GM19463 (cell line): ENCODE measurements at regions not wholly inside any gene's neighbourhood (a gene's known extent, or its start where the extent isn't known, plus 50 kb on each side); places are given as distances from the start of the nearest gene placed in this dataset.

Experiments
- ATAC-seq: cut with Tn5 transposase; IDR thresholded peaks from one replicate; pipeline ENCODE4 v1.9.1; 2021; ENCODE audit warnings: mild to moderate bottlenecking, moderate library complexity; ENCODE audit not compliant: unreplicated experiment

DNA sequence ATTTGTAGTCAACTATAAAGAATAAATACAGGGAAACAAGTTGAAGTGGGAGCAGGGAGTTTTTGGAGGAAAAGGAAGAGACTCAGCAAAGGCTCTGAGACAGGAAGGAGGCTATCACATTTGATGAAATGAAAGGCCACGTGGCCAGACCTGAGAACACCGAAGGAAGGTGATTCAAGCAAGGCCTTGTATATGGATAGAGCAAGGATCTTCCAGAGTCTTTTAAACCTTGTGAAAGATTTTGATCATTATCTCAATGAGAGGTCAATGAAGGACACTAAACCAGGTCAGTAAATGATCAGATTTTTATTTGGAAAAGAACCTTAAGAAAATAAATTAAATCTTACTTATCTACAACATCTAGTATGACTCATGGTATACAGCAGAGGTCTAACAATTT, 523.5 kb downstream of the SLC16A7 start:
- ATAC-seq = no peak

DNA sequence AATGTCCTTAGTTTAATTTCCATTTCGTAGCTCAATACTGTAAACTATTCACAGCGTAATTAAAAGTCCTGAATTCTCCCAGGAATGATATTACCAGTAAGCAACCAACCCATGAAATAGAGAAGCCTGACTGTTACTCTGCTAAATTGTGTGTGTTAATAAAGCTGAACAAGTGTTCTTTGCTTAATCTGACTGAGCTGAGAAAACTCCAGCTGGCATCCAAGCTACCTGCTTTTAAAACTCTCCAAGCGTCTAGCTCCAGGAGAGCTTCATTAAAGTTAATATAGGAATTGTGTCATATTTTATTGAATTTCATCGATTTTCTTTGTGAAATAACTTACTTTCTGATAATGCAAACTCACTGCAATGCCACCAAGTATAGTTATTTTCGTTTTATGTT, 524.4 kb downstream of the SLC16A7 start:
- no peak for ATAC-seq

DNA sequence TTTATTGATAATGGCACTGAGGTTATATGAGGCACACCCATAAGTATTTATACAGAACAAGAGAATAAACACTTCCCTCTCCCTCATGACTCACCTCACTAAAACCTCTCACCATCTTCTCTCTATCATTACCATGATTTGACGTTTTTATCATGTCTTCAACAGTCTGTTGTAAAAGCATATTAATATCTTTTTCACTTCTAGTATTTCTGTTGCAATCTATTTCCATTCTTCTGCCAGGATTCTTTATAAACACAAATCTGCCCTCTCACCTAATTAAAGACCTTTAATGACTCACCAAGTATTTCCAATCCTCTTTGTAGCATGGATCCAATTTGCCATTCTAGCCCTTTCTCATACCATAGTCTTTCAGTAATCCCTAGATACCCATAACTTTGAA, 527.7 kb downstream of the SLC16A7 start:
- no peak for ATAC-seq

DNA sequence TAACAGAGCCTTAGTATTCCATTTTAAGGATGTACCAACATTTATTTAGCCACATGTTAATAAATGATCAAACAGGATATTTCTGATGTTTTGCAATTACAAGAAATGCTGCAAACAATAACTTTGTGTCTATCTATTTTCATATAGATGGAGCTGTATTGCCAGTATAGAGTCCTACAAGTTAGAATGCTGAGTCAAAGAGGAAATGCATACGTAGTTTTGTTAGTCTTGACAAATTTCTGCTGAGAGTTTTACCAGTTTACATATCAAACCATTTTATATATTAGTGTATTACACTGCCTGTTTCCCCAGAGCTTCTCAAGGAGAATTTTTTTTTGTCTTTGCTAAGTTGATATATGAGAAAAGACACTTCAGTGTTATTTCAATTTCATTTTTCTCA, 541.7 kb downstream of the SLC16A7 start:
- ATAC-seq = no peak

DNA sequence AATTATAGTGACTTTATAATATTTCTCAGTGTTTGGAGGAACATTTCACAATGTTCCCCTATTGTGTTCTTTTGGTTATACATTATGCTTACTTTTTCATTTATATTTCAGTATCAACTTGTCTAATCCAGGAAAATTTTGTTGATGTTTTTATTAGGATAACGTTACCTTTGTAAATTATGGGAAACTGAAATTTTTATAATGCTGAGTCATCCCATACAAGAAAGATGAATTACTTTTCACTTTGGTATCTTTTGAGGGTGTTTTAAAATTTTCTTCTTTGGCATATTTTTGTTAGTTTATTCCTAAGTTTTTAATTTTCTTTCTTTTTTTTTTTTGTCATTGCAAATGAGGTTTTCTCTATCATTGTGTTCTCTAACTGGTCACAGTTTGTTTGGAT, 542.7 kb downstream of the SLC16A7 start:
- ATAC-seq = no peak

DNA sequence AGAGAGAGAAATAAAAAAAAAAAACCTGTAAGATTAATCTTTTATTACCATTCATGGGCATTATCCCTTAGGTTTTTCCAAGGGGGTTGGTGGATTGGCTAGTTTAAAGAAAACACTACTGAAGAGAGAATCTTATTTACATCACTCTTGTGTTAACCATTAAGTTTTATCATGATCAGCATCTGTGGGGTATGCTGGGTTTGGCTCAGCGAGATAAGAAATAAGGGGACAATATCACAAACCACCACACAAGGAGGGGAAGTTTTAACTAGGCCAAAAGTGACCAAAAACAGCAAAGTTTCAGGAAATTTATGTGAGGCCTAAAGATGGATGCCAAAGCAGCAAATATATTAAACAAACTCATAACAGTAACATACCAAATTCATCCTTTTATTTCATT, 548.6 kb downstream of the SLC16A7 start:
- ATAC-seq = no peak

DNA sequence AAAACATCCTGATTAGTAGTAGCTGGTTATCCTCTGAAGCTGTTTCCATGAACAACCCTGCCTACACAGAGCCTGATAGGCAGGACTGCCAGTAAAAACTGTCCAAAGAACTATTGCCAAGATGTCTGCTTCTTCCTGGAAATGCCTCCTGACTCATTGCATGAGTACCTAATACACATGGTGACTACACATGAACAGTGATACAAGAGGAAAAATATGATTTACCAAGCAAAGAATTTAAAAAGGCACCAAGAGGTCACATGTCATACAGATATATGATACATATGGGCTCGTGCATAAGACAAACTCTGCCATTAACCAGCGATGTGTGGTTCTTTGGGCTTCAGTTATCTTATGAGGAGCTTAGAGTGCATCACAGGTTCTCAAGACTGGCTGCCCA, 552.3 kb downstream of the SLC16A7 start:
- ATAC-seq = no peak

DNA sequence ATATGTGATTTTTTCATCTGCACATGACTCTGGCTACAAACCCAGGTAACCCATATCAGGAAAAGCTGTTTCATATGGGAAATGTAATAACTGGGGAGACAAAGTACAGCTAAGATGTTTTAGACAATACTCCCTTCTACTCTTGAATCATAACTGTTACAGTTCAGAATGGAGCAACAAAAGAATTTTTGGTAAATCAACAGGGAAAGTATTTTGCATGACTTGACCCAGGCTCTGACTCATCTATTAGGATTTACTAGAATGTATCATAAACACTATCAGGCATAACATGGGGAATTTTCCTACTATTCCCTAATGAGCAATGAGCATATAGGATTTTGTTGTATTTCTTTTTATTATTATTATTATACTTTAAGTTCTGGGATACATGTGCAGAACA, 553.0 kb downstream of the SLC16A7 start:
- ATAC-seq = no peak

DNA sequence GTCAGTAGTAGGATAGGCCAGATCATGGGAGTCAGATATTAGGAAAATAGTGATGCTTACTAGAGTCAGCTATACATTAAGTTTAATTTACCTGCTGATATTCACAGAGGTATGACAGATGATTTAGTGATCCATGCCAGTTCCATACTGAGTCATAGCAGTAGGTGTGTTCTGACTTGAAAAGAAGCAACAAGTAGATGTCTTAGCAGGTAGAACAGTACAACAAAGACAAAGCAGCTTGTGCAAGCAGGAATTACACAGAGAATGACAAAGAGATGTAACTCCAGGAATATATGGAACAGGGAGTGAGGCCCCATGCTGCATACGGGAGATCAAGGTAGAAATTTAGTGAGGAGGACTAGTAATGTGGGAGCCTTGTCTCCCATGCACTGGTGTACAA, 556.9 kb downstream of the SLC16A7 start:
- no peak for ATAC-seq

DNA sequence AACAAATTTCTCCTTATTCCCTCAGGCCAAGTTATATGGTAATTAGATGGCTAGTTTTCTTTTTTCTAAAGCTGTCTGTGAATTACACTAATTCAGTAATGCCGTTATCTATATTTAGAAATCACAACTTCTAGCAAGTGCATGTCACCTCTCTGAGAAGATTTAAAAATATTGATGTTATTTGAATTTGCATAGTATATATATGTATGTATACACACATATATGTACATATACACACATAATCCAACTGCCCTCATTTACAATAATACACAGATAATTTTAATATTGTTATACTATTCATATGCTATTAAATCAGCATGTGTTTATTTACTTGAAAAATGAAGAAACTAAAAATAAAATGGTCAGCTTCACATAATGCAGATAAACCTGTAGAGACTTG, 563.9 kb downstream of the SLC16A7 start:
- no peak for ATAC-seq

DNA sequence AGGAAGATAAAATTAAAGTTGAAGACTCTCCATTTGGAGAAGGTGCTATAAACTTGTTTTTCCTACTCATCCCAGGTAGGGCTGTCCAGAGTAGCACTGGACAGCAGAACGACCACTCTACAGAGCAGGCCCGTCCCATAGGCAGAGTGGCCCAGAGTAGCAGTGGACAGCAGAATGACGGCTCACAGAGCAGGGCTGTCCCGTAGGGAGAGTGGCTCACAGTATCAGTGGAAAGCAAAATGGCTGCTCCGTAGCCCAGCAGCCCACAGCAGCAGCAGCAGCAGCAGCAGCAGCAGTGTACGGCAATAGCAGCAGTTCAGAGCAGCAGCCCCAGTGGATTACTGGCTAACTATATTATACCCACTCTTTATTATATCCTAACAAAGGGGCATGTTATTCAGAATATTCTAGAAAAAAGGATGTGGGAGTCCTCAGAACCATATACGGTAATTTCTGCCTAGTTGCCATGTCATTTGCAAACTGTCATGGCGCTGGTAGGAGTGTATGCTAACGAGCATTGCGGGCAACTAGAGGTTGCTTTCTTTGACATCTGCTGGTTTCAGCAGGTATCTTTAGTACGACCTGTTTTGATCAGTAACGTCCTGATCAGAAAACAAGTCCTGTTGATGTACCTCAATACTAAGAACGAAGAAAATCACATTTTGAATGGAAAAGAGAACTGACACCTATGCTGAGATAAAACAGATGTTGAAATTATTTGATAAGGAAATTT, 567.3 kb downstream of the SLC16A7 start:
- no peak for ATAC-seq

DNA sequence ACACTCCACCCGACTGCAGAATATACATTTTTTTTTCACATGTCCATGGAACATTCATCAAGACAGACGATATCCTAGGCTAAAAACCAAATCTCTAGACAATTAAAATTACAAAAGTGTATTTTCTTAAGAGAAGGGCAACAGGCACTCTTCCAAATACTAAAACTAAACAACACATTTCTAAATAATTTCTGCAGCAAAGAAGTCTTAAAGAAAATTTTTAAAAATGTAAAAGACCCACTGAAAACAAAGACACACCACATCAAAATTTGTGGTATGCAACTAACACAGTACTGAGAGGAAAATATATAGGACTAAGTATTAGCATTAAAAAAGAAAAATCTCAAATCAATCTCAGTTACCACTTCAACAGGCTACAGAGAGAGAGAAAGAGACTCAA, 570.0 kb downstream of the SLC16A7 start:
- ATAC-seq = no peak

DNA sequence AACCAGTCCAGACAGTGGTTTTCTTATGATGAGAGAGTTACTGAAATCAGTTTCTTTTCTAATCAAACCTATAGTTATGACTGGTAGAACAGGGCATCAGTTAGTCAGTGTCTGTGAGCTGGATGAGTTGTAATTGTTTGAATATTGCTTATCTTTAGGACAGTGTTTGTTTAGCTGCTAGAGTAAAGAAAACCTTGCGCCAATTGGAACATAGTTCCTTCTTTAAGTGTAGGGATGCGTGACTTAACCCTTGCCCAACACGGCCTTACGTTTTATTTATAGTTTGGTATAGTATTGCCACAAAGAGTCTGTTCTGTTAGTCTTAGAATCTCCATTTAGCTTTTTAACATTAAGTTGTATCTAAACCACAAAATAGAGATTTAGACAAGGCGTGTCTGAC, 572.6 kb downstream of the SLC16A7 start:
- ATAC-seq = no peak

DNA sequence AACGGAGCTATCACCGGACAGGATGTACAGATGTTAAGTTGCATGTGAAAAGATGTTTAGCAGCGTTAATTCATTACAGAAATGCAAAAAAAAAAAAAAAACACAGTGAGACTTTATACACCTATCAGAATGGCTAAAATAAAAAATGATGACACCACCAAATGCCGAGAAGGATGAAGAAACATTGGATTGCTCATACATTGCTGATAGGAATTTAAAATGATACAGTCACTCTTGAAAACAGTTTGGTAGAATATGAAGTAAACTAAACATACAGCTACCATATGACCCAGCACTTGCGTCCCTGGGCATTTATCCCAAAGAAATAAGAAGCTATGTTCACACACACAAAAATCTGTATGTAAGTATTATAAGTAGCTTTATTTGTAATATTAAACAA, 574.1 kb downstream of the SLC16A7 start:
- no peak for ATAC-seq

DNA sequence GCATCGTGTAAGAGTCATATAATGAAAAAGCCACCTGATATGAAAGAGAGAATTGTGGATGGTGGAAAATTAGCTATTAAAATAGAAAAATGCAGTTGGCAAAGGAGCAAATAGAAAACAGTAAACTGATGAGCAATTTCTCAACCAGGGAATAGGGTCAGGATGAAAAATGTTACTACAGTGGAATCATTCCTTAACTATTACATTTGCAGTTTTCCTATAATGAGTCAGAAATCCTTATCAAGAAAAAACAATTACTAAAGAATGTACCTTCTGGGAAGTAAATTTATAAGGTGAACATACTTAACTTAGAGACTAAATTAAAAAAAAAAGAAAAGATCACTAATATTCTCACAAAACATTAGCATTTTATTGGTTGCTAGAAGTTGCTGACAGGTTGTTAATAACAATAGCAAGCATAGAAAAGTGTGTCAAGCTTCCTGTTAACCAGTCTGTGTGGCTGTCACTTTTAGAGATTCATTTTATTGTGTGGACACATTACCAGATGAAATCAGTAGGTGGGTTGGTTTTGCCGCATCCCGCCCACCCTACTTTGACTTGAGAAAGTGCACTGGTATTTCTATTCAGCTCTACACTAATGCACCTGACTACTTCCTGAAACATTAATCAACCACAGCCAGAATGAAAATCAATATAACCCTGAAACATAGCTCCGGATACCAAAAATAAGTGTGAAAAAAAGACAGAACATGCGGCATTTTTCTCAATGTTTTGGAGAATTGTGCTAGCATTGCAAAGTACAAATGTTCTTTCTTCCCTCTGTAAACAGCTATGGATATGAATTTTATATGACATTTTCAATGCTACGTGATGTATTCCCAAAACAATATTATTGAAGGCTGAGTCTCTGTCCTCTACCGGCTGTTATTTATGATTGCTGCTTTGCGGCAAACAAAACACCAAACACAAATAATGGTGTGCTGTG, 576.7 kb downstream of the SLC16A7 start:
- no peak for ATAC-seq

DNA sequence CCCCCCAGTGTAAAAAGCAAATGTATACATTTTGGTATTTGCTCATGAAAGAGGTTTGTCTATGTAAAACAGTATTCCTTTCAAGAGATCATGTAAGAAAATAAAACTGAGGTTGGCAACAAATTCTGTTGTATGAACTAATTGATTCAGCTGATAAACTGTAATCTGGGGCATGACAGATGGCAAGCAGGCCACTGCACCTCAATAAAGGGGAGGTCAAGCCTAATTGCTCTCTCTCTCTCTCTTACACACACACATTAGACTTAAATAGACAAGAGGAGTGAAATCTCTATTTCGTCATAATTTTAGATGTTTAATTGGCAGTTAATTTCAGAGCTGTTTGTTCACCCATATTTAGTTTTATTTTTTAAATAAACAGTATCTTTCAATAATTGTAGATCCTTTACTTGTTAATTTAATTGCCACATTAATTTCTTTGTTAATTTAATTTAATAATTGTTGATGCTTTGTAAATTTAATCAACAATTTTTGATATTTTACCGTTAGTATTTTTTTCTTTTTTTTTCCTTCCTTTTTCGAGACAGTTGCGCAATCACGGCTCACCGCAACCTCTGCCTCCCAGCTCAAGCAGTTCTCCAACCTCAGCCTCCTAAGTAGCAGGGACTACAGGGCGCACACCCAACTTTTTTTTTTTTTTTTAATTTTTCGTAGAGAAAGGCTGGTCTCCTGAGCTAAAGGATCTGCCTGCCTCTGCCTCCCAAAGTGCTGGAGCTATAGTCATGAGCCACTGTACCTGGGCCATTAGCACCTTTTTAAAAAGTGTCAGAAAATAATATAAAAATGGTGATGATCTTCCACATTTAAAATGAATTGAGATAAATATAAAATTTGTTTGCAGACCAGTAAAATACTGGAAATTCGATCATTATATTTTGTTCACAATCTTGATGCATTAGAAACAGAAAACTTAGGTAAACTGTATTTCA, 577.7 kb downstream of the SLC16A7 start:
- no peak for ATAC-seq

DNA sequence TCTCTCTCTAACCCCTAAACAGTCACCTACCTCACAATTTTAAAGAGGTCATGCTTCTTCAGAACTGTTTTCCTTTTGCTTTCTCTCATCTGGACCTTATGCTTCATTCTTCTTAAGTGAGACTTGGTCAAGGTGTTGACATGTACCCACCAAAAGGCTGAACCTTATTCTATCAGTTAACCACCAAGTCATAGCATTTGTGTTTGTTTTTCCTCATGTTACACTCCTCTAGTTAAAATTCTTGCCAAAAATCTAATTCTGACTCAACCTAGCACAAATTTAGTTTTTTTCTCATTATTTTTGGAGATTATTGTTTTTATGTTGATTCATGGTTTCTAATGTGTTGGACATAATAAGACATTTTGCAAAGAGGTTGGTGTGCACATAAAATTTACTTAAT, 578.6 kb downstream of the SLC16A7 start:
- no peak for ATAC-seq

DNA sequence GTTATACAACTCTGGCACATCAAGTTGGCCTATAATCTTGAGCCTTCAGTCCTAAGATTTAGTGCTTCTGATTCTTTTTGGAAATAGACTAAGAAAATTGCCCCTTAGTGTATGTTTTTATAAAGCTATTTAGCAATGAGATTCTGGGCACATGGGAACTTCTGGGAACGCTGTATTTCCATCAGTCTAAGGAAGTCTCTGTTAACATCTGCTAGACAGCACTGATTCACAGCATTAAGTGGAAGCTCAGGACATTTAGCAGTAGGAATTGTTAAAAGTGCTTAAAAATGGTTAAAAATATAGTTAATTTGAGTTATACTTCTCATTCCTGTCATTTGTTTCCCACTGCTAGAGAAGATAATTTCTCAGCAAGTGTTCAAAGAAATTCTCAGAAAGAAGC, 579.1 kb downstream of the SLC16A7 start:
- no peak for ATAC-seq

DNA sequence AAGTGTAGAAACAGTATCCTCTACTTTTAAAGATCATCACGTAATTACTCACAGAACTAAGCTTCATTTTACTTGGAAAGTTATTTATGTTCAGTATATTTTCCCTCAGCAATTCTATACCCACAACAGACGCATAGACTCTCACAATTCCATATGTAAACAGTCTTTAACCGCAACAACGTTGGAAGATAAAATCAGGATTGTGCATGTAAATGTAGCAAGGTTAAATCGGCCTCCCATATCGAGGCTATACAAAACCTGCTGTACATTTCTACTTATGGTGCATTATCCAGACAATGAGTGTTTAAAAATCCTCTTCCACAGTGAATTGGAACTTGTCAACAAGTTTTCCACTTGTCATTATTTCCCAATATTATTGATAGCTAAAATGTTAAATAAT, 581.1 kb downstream of the SLC16A7 start:
- ATAC-seq = no peak

DNA sequence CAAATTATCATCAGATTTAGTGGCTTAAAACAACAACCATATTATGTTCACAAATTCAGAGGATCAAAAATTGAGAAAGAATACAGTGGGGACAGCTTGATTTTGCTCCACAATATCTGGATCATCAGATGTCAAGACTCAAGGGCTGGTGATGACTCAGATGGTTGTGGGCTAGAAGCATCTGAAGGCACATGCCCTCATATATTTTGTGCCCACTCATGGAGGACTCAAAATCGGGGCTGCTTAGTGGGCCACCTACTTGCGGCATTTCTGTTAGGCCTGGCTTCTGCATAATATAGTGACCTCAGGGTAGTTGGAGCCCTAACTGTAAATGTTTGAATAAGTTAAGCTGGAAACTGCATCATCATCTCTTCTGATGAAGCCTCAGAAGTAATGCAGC, 584.5 kb downstream of the SLC16A7 start:
- ATAC-seq = no peak

DNA sequence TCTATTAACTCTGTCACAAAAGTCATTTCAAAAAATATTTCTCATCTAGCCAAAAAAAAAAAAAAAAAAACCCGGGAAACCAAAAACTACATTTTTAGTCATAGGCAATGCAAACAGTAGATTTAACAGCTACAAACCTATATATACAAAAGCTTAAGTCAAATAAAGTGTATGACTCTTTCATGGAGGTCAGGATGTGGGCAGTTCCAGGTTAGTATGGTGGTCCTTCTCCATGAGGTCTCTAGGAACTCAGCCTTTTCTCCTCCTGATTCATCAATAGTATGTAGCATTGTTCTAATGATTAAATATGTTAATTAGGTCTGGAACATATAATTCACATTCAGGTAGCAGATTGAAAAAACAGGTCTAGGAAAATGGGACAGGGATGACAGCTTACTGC, 586.5 kb downstream of the SLC16A7 start:
- ATAC-seq = no peak
